H9 (cell line): ENCODE measurements at regions not wholly inside any gene's neighbourhood (a gene's known extent, or its start where the extent isn't known, plus 50 kb on each side); places are given as distances from the start of the nearest gene placed in this dataset.

ENCODE experiments used
- DNase-seq: peaks from one replicate; pipeline ENCODE4 v3.0.0-alpha.2; 2017
- H2AFZ ChIP-seq: one replicate; pipeline ENCODE4 v1.6.1; 2013; ENCODE audit warnings: mild to moderate bottlenecking, low read length, control low read depth, moderate library complexity
- H2AK5ac ChIP-seq: 2 replicates; pipeline ENCODE4 v1.6.1; 2013; ENCODE audit warnings: low read length, control low read depth, mixed read lengths; ENCODE audit not compliant: insufficient read length
- H2BK120ac ChIP-seq: one replicate; pipeline ENCODE4 v1.6.1; 2013; ENCODE audit warnings: low read depth, mild to moderate bottlenecking, low read length, control low read depth, inconsistent platforms; ENCODE audit not compliant: poor library complexity, severe bottlenecking
- H2BK12ac ChIP-seq: 2 replicates; pipeline ENCODE4 v1.6.1; 2013; ENCODE audit warnings: low read length, control low read depth, mixed read lengths, low read depth; ENCODE audit not compliant: insufficient read length
- H2BK15ac ChIP-seq: 2 replicates; pipeline ENCODE4 v1.6.1; 2013; ENCODE audit warnings: low read depth, low read length, control low read depth
- H2BK20ac ChIP-seq: one replicate; pipeline ENCODE4 v1.6.1; 2013; ENCODE audit warnings: low read depth, mild to moderate bottlenecking, low read length, control low read depth, inconsistent platforms; ENCODE audit not compliant: poor library complexity, severe bottlenecking
- H2BK5ac ChIP-seq: 2 replicates; pipeline ENCODE4 v1.6.1; 2013; ENCODE audit warnings: low read length, control low read depth, mixed read lengths; ENCODE audit not compliant: insufficient read length
- H3K14ac ChIP-seq: 2 replicates; pipeline ENCODE4 v1.6.1; 2013; ENCODE audit warnings: low read length, control low read depth; ENCODE audit not compliant: insufficient read depth
- H3K18ac ChIP-seq: 2 replicates; pipeline ENCODE4 v1.6.1; 2013; ENCODE audit warnings: low read depth, mild to moderate bottlenecking, mixed read lengths, low read length, control low read depth; ENCODE audit not compliant: insufficient read length
- H3K23ac ChIP-seq: 2 replicates; pipeline ENCODE4 v1.6.1; 2013; ENCODE audit warnings: low read length, control low read depth, mixed read lengths, low read depth; ENCODE audit not compliant: insufficient read length
- H3K23me2 ChIP-seq: 2 replicates; pipeline ENCODE4 v1.6.1; 2013; ENCODE audit warnings: low read depth, mild to moderate bottlenecking, mixed read lengths, low read length, control low read depth; ENCODE audit not compliant: insufficient read length, poor library complexity, severe bottlenecking
- H3K27ac ChIP-seq: 2 replicates; pipeline ENCODE4 v1.5.1; 2013; ENCODE audit warnings: low read length, control low read depth, mixed read lengths, low read depth; ENCODE audit not compliant: insufficient read length
- H3K27me3 ChIP-seq: 2 replicates; pipeline ENCODE4 v1.6.1; 2013; ENCODE audit warnings: low read length, control low read depth, inconsistent platforms; ENCODE audit not compliant: insufficient read depth
- H3K4ac ChIP-seq: 2 replicates; pipeline ENCODE4 v1.6.1; 2013; ENCODE audit warnings: low read depth, mild to moderate bottlenecking, control low read depth, inconsistent platforms, low read length, moderate library complexity
- H3K4me1 ChIP-seq: 2 replicates; pipeline ENCODE4 v1.6.1; 2013; ENCODE audit warnings: low read length, control low read depth, inconsistent platforms; ENCODE audit not compliant: insufficient read depth
- H3K4me2 ChIP-seq: 2 replicates; pipeline ENCODE4 v1.6.1; 2013; ENCODE audit warnings: low read length, control low read depth, mixed read lengths; ENCODE audit not compliant: insufficient read length, insufficient read depth
- H3K56ac ChIP-seq: 2 replicates; pipeline ENCODE4 v1.6.1; 2013; ENCODE audit warnings: low read depth, mild to moderate bottlenecking, mixed read lengths, low read length, control low read depth; ENCODE audit not compliant: insufficient read length
- H3K79me1 ChIP-seq: 2 replicates; pipeline ENCODE4 v1.6.1; 2013; ENCODE audit warnings: low read depth, mild to moderate bottlenecking, moderate library complexity, low read length, control low read depth, inconsistent platforms; ENCODE audit not compliant: insufficient read depth, poor library complexity, severe bottlenecking
- H3K79me2 ChIP-seq: 2 replicates; pipeline ENCODE4 v1.6.1; 2013; ENCODE audit warnings: low read length, control low read depth, inconsistent platforms; ENCODE audit not compliant: insufficient read depth
- H3K9ac ChIP-seq: 2 replicates; pipeline ENCODE4 v1.6.1; 2013; ENCODE audit warnings: low read length, control low read depth, mixed read lengths; ENCODE audit not compliant: insufficient read length; ENCODE audit errors: extremely low read depth
- H3K9me3 ChIP-seq: one replicate; pipeline ENCODE4 v1.6.1; 2013; ENCODE audit warnings: low read depth, low read length, inconsistent platforms; ENCODE audit not compliant: control insufficient read depth
- H3T11ph ChIP-seq: one replicate; pipeline ENCODE4 v1.6.1; 2013; ENCODE audit warnings: mild to moderate bottlenecking, low read length, control low read depth, inconsistent platforms
- H4K20me1 ChIP-seq: one replicate; pipeline ENCODE4 v1.6.1; 2013; ENCODE audit not compliant: control insufficient read depth, insufficient read length, insufficient read depth
- H4K5ac ChIP-seq: 2 replicates; pipeline ENCODE4 v1.6.1; 2013; ENCODE audit warnings: low read depth, mild to moderate bottlenecking, mixed read lengths, low read length, control low read depth; ENCODE audit not compliant: insufficient read length
- H4K8ac ChIP-seq: replicated peaks from 2 replicates; pipeline ENCODE4 v1.6.1; 2013; ENCODE audit warnings: low read length, control low read depth, mixed read lengths, low read depth; ENCODE audit not compliant: insufficient read length
- H4K91ac ChIP-seq: 2 replicates; pipeline ENCODE4 v1.6.1; 2013; ENCODE audit warnings: low read depth, mild to moderate bottlenecking, moderate library complexity, mixed read lengths, low read length, control low read depth; ENCODE audit not compliant: insufficient read length
- H3K27ac Mint-ChIP-seq, 3 experiments: 2 replicates in 2 of 3; 3 replicates in 1 of 3; pipeline ENCODE4 v1.8.0; 2020 to 2021; ENCODE audit warnings: mixed read lengths in 3 of 3, mild to moderate bottlenecking in 1 of 3, moderate library complexity in 1 of 3
- H3K27me3 Mint-ChIP-seq: 2 replicates; pipeline ENCODE4 v1.8.0; 2021; ENCODE audit warnings: low read depth, mild to moderate bottlenecking, moderate library complexity, mixed read lengths
- H3K36me3 Mint-ChIP-seq, 3 experiments: 2 replicates in 2 of 3; 3 replicates in 1 of 3; pipeline ENCODE4 v1.8.0; 2020 to 2021; ENCODE audit warnings: low read depth in 3 of 3, mixed read lengths in 3 of 3; ENCODE audit not compliant: insufficient read depth in 1 of 3
- H3K4me1 Mint-ChIP-seq, 2 experiments: 2 replicates each; pipeline ENCODE4 v1.8.0; 2020; ENCODE audit warnings: mixed read lengths in 2 of 2
- H3K4me3 Mint-ChIP-seq, 2 experiments: 2 replicates in 1 of 2; 3 replicates in 1 of 2; pipeline ENCODE4 v1.8.0; 2020 to 2021; ENCODE audit warnings: mild to moderate bottlenecking in 2 of 2, mixed read lengths in 2 of 2, moderate library complexity in 1 of 2
- H3K9me3 Mint-ChIP-seq, 2 experiments: 2 replicates in 1 of 2; 3 replicates in 1 of 2; pipeline ENCODE4 v1.8.0; 2020; ENCODE audit warnings: mild to moderate bottlenecking in 2 of 2, mixed read lengths in 2 of 2, moderate library complexity in 1 of 2
- WGBS: extraction: QIAGEN DNeasy Blood & Tissue Kit; methylation state at CpG from one replicate; pipeline ENCODE4 v1.1.7; 2013; ENCODE audit warnings: missing lambda C conversion rate, low lambda C conversion rate, mixed read lengths; ENCODE audit not compliant: insufficient read length; ENCODE audit errors: extremely low coverage; 5-methylcytosine and 5-hydroxymethylcytosine counted together
- TF ChIP-seq, protein P1 (sequence below): fragments of 200-600 bp; sonication (generic); conservative IDR thresholded peaks from 3 replicates; pipeline ENCODE4 v1.8.0; 2021; ENCODE audit warnings: antibody characterized with exemption, mild to moderate bottlenecking

DNA sequence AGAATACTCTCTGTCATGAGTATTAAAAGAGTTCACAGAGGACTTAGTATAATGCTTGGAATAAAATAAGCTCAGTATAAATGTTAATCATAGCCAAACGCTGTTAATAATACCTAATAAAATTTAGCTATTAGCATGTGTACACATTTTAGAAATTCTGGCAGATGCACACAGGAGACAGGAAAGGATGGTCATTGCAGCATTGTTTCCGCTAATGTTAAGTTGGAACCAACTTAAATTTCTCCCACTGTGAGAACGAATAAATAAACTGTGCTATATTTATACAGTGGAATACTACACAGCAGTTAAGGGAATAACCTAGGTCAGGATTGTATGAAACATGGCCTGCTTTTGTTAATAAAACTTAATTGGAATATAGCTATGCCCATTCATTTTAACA lies 370.4 kb upstream of the TGFBR2 start:
- no peak overlapping the region for H3K4me3 Mint-ChIP-seq
- no peak overlapping the region for H2BK12ac ChIP-seq
- no peaks in the 10 kb centered on the region for H3K23me2 ChIP-seq
- H2BK120ac ChIP-seq, result no peak overlapping the region
- no peak overlapping the region for H3T11ph ChIP-seq
- H2BK15ac ChIP-seq, result no peak overlapping the region
- no peak overlapping the region for H4K5ac ChIP-seq
- no peak overlapping the region for H2BK20ac ChIP-seq
- H3K9me3 ChIP-seq, result no peaks in the 10 kb centered on the region
- H3K56ac ChIP-seq, result no peak overlapping the region
- H3K4me1 ChIP-seq, result no peaks in the 10 kb centered on the region; the same call in 1 of the 2 replicates
- H3K27me3 Mint-ChIP-seq, result no peaks in the 10 kb centered on the region
- H3K27ac Mint-ChIP-seq, result no peak overlapping the region
- H3K79me2 ChIP-seq, result no peaks in the 10 kb centered on the region
- no peak overlapping the region for H2AK5ac ChIP-seq
- H3K4me1 Mint-ChIP-seq, result peaks cover 15 to 19% of the 10 kb centered on the region in 2 experiments
- no peak overlapping the region for H4K91ac ChIP-seq
- H3K36me3 Mint-ChIP-seq, result no peaks in the 10 kb centered on the region
- H3K4ac ChIP-seq, result no peak overlapping the region
- H3K27me3 ChIP-seq, result no peaks in the 10 kb centered on the region
- DNase-seq, result no peak
- no peak overlapping the region for H3K27ac ChIP-seq
- no peak overlapping the region for H3K4me2 ChIP-seq
- H2AFZ ChIP-seq, result no peak overlapping the region
- H4K20me1 ChIP-seq, result no peaks in the 10 kb centered on the region
- no peaks in the 10 kb centered on the region for H3K79me1 ChIP-seq
- peaks cover 0 to 7% of the 10 kb centered on the region in 2 experiments; a peak in 1 of 5 replicates for H3K9me3 Mint-ChIP-seq
- H3K9ac ChIP-seq, result no peak overlapping the region
- TF ChIP-seq, protein P1, sequence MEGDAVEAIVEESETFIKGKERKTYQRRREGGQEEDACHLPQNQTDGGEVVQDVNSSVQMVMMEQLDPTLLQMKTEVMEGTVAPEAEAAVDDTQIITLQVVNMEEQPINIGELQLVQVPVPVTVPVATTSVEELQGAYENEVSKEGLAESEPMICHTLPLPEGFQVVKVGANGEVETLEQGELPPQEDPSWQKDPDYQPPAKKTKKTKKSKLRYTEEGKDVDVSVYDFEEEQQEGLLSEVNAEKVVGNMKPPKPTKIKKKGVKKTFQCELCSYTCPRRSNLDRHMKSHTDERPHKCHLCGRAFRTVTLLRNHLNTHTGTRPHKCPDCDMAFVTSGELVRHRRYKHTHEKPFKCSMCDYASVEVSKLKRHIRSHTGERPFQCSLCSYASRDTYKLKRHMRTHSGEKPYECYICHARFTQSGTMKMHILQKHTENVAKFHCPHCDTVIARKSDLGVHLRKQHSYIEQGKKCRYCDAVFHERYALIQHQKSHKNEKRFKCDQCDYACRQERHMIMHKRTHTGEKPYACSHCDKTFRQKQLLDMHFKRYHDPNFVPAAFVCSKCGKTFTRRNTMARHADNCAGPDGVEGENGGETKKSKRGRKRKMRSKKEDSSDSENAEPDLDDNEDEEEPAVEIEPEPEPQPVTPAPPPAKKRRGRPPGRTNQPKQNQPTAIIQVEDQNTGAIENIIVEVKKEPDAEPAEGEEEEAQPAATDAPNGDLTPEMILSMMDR, result no peak
- H3K18ac ChIP-seq, result no peak overlapping the region
- H3K23ac ChIP-seq, result no peak overlapping the region
- no peak overlapping the region for H2BK5ac ChIP-seq
- no CpG with 5 or more reads among the region's 3 CpGs for WGBS
- no peak overlapping the region for H4K8ac ChIP-seq
- H3K14ac ChIP-seq, result no peak overlapping the region
